K562 (cell line): ENCODE measurements at regions not wholly inside any gene's neighbourhood (a gene's known extent, or its start where the extent isn't known, plus 50 kb on each side); places are given as distances from the start of the nearest gene placed in this dataset.

Source experiments
- ATAC-seq: fragments of 200-7000 bp; cut with Tn5 transposase; 3 replicates; pipeline ENCODE4 v1.9.1; 2020; ENCODE audit warnings: moderate library complexity
- BruUV-seq: library from RNA; stranded (reverse); fragments of 400-500 nt; replicated peaks from 2 replicates; lab custom pipeline; 2021; lab: Mats Ljungman, UMichigan
- CTCF ChIA-PET: fragments of 300-600 bp; formaldehyde crosslinking; extraction: SDS; loops from one replicate; lab custom pipeline; 2021; ENCODE audit warnings: low intra/inter-chr PET ratio; lab: Yijun Ruan, JAX
- POLR2A ChIA-PET: fragments of 300-600, 350-650 bp; sonication (Branson Sonifier 250); formaldehyde crosslinking; extraction: SDS; loops from one replicate; lab custom pipeline; 2021; ENCODE audit warnings: antibody characterized with exemption, inconsistent platforms; lab: Yijun Ruan, JAX
- DNase-seq, 4 experiments: peaks; one replicate each; pipeline versions ENCODE4 v3.0.0 to v3.0.0-alpha.2; 2011 to 2018; ENCODE audit warnings: low spot score in 3 of 4, mixed read lengths in 3 of 4; ENCODE audit errors: extremely low read depth in 1 of 4
- FAIRE-seq: peaks from 2 replicates; lab custom pipeline; 2011; peaks lifted over from hg19 to GRCh38; lab: Jason Lieb, UNC
- H2AFZ ChIP-seq: 2 replicates; pipeline ENCODE4 v1.6.0; 2011; ENCODE audit warnings: low read depth, low read length, control low read depth, inconsistent platforms
- H3K27ac ChIP-seq: fragments of 200-600 bp; 3 replicates; pipeline ENCODE4 v1.8.0; 2011; ENCODE audit warnings: low read depth, mild to moderate bottlenecking, control low read depth, inconsistent platforms, low read length, moderate library complexity, mixed read lengths; ENCODE audit errors: extremely low read depth
- H3K27me3 ChIP-seq, 2 experiments: fragments of 300-600 bp in 1 of 2; 2 replicates in 1 of 2; 3 replicates in 1 of 2; pipeline versions ENCODE4 v1.6.0 to v1.8.0; 2011; ENCODE audit warnings: inconsistent platforms in 2 of 2, low read length in 2 of 2, mild to moderate bottlenecking in 1 of 2, mixed read lengths in 1 of 2, moderate library complexity in 1 of 2; ENCODE audit not compliant: control insufficient read depth in 2 of 2, insufficient read depth in 2 of 2
- H3K36me3 ChIP-seq: fragments of 300-600 bp; 3 replicates; pipeline ENCODE4 v1.8.0; 2011; ENCODE audit warnings: mild to moderate bottlenecking, low read length, inconsistent platforms; ENCODE audit not compliant: control insufficient read depth, insufficient read depth
- H3K4me1 ChIP-seq, 2 experiments: fragments of 200-600 bp in 1 of 2; replicated peaks in 1 of 2; 2 replicates in 1 of 2; 3 replicates in 1 of 2; pipeline versions ENCODE4 v1.5.1 to v1.8.0; 2011; ENCODE audit warnings: inconsistent platforms in 2 of 2, low read length in 2 of 2, mild to moderate bottlenecking in 1 of 2, mixed read lengths in 1 of 2, moderate library complexity in 1 of 2; ENCODE audit not compliant: control insufficient read depth in 2 of 2, insufficient read depth in 2 of 2
- H3K4me2 ChIP-seq: 2 replicates; pipeline ENCODE4 v1.6.1; 2011; ENCODE audit warnings: low read length, control low read depth, inconsistent platforms, mixed read lengths; ENCODE audit not compliant: insufficient read depth
- H3K4me3 ChIP-seq: fragments of 200-600 bp; sonication (generic), shearing (Covaris generic); 2 replicates; pipeline ENCODE4 v1.5.1; 2016; ENCODE audit warnings: control low read depth, inconsistent platforms
- H3K79me2 ChIP-seq: fragments of 200-600 bp; 3 replicates; pipeline ENCODE4 v1.8.0; 2011; ENCODE audit warnings: low read length, inconsistent platforms; ENCODE audit not compliant: control insufficient read depth, insufficient read depth
- H3K9ac ChIP-seq, 2 experiments: 2 replicates each; pipeline versions ENCODE4 v1.6.0 to v1.6.1; 2011; ENCODE audit warnings: low read depth in 2 of 2, low read length in 2 of 2, control low read depth in 1 of 2, inconsistent platforms in 1 of 2, mild to moderate bottlenecking in 1 of 2, mixed read lengths in 1 of 2; ENCODE audit not compliant: insufficient read depth in 1 of 2
- H3K9me1 ChIP-seq: one replicate; pipeline ENCODE4 v1.6.0; 2011; ENCODE audit warnings: inconsistent platforms, mild to moderate bottlenecking, low read length, moderate library complexity; ENCODE audit not compliant: control insufficient read depth, insufficient read depth
- H3K9me3 ChIP-seq: replicated peaks from 2 replicates; pipeline ENCODE4 v1.5.1; 2011; ENCODE audit warnings: low read depth, low read length, inconsistent platforms; ENCODE audit not compliant: control insufficient read depth, insufficient read depth
- H4K20me1 ChIP-seq: replicated peaks from 2 replicates; pipeline ENCODE4 v1.6.1; 2011; ENCODE audit warnings: low read length, inconsistent platforms, mixed read lengths; ENCODE audit not compliant: control insufficient read depth, insufficient read depth
- CBX2 ChIP-seq: fragments of 200-600 bp; sonication (generic); IDR thresholded peaks from one replicate; pipeline ENCODE4 v1.6.1; 2012; ENCODE audit warnings: mild to moderate bottlenecking, low read length, inconsistent platforms; ENCODE audit not compliant: insufficient read depth, poor library complexity, severe bottlenecking
- HOXB6 ChIP-seq: fragments of 250-450 bp; sonication (Bioruptor Pico); IDR thresholded peaks from 2 replicates; pipeline ENCODE4 v1.5.1; 2022; ENCODE audit warnings: mild to moderate bottlenecking, borderline replicate concordance
- KDM2B ChIP-seq: fragments of 250-450 bp; sonication (Bioruptor Pico); IDR thresholded peaks from 2 replicates; pipeline ENCODE4 v1.8.0; 2021; ENCODE audit warnings: mild to moderate bottlenecking, moderate library complexity
- KLF16 ChIP-seq: IDR thresholded peaks from 2 replicates; pipeline ENCODE4 v1.6.1; 2016; ENCODE audit warnings: antibody characterized with exemption
- SNRNP70 ChIP-seq: fragments of 200-400 bp; formaldehyde crosslinking; optimal IDR thresholded peaks from 2 replicates; pipeline ENCODE3; 2017; ENCODE audit warnings: low read depth, low read length
- ZBTB17 ChIP-seq: fragments of 450-650 bp; formaldehyde crosslinking; IDR thresholded peaks from 2 replicates; pipeline ENCODE4 v1.4.0; 2020; ENCODE audit warnings: mild to moderate bottlenecking
- ZSCAN29 ChIP-seq: fragments of 450-650 bp; IDR thresholded peaks from 2 replicates; pipeline ENCODE4 v1.6.1; 2017
- WGBS: fragments of 100-300 bp; shearing (Covaris generic); methylation state at CpG from one replicate; pipeline ENCODE4 v1.1.6; 2016; ENCODE audit warnings: low coverage, mixed read lengths; ENCODE audit not compliant: insufficient coverage; ENCODE audit errors: missing lambda C conversion rate; 5-methylcytosine and 5-hydroxymethylcytosine counted together
- in situ Hi-C: fragments of 300-500 bp; cut with MboI; formaldehyde crosslinking; loops from 4 replicates; pipeline ENCODE4 v1.15.0; 2018; ENCODE audit warnings: inconsistent platforms, mixed read lengths
- intact Hi-C: fragments of 100-400 bp; cut with micrococcal nuclease; formaldehyde crosslinking; loops from 2 replicates; pipeline ENCODE4 v1.14.2; 2022
- TF ChIP-seq, protein P1 (sequence below): fragments of 250-450 bp; sonication (Bioruptor Pico); IDR thresholded peaks from 2 replicates; pipeline ENCODE4 v1.8.0; 2022; ENCODE audit warnings: moderate library complexity, mild to moderate bottlenecking, inconsistent platforms
- TF ChIP-seq, protein P2 (sequence below): fragments of 250-450 bp; sonication (Bioruptor Pico); IDR thresholded peaks from 2 replicates; pipeline ENCODE4 v1.4.0; 2020
- TF ChIP-seq, protein P3 (sequence below): sonication (generic); formaldehyde crosslinking; IDR thresholded peaks from 2 replicates; pipeline ENCODE4 v1.8.1; 2023; ENCODE audit warnings: missing genetic modification reagents, mild to moderate bottlenecking, borderline replicate concordance
- TF ChIP-seq, protein P4 (sequence below): fragments of 450-650 bp; formaldehyde crosslinking; IDR thresholded peaks from 2 replicates; pipeline ENCODE4 v1.4.0; 2020; ENCODE audit warnings: mild to moderate bottlenecking, moderate library complexity
- TF ChIP-seq, protein P5 (sequence below): sonication (generic); formaldehyde crosslinking; IDR thresholded peaks from 2 replicates; pipeline ENCODE4 v1.8.0; 2022; ENCODE audit warnings: missing genetic modification reagents, mild to moderate bottlenecking, moderate library complexity, borderline replicate concordance

DNA sequence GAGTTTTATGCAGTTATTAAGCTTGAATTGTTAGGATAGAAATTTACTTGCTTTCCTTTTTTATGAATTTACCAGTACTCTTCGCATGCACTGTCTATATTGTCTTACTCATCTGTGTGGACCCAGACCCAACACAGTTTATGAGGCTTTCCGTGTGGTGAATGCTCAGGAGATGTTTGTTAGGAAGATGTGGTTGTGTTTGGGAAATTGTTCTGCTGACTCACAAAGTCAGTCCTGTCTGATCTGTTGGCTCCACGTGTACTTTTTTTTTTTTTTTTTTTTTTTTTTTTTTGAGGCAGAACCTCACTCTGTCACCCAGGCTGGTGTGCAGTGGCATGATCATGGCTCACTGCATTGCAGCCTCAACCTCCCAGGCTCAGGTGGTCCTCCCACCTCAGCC is 532.5 kb downstream of the LMO7 start (continued):
- TF ChIP-seq, protein P1, sequence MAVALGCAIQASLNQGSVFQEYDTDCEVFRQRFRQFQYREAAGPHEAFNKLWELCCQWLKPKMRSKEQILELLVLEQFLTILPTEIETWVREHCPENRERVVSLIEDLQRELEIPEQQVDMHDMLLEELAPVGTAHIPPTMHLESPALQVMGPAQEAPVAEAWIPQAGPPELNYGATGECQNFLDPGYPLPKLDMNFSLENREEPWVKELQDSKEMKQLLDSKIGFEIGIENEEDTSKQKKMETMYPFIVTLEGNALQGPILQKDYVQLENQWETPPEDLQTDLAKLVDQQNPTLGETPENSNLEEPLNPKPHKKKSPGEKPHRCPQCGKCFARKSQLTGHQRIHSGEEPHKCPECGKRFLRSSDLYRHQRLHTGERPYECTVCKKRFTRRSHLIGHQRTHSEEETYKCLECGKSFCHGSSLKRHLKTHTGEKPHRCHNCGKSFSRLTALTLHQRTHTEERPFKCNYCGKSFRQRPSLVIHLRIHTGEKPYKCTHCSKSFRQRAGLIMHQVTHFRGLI (CRISPR knock-in tag), result no peak
- TF ChIP-seq, protein P2, sequence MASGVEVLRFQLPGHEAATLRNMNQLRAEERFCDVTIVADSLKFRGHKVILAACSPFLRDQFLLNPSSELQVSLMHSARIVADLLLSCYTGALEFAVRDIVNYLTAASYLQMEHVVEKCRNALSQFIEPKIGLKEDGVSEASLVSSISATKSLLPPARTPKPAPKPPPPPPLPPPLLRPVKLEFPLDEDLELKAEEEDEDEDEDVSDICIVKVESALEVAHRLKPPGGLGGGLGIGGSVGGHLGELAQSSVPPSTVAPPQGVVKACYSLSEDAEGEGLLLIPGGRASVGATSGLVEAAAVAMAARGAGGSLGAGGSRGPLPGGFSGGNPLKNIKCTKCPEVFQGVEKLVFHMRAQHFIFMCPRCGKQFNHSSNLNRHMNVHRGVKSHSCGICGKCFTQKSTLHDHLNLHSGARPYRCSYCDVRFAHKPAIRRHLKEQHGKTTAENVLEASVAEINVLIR (CRISPR knock-in tag), result no peak
- TF ChIP-seq KLF16 (no peak), SNRNP70 (no peak)

DNA sequence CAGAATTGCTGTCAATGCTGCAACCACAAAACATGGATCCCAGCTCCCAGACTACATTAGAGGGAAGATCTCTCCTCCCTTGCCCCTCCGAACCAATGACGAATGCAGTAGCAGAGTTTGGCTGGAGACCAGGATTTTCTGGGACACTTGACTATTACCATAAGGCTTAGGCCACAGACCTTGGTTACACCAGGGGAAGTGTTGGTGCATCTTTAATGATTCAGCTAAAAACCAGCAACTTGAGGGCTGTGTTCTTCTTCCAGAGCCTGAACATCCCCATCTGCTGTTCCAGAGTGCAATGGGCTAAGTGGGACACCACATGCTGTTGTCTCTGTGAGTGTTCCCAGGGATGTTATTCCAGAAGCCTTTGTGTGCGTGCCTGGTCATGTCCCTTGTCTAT is 528.2 kb downstream of the LMO7 start:
- no peak overlapping the region for H3K9ac ChIP-seq
- CTCF ChIA-PET, result no interaction called here
- POLR2A ChIA-PET, result no interaction called here
- intact Hi-C loops, result loop anchor here (10.0 kb wide), 1 partner anchor 289 kb away; no protein-coding TSS in a partner anchor
- no peaks in the 10 kb centered on the region for H3K4me1 ChIP-seq
- no peak overlapping the region for H3K4me3 ChIP-seq
- FAIRE-seq (no peak), ATAC-seq (no peak), DNase-seq (no peak)
- 0% methylated on average over 3 of the region's 3 CpGs for WGBS
- H3K36me3 ChIP-seq, result no peaks in the 10 kb centered on the region
- no peaks in the 10 kb centered on the region for H3K9me3 ChIP-seq
- in situ Hi-C loops, result no loop called here
- H3K27me3 ChIP-seq, result no peaks in the 10 kb centered on the region
- no peaks in the 10 kb centered on the region for H3K9me1 ChIP-seq
- no peaks in the 10 kb centered on the region for H4K20me1 ChIP-seq
- no TSS peak for BruUV-seq
- no peak overlapping the region for H2AFZ ChIP-seq
- no peak overlapping the region for H3K27ac ChIP-seq
- H3K4me2 ChIP-seq, result no peak overlapping the region
- H3K79me2 ChIP-seq, result no peaks in the 10 kb centered on the region
- TF ChIP-seq, protein P3, sequence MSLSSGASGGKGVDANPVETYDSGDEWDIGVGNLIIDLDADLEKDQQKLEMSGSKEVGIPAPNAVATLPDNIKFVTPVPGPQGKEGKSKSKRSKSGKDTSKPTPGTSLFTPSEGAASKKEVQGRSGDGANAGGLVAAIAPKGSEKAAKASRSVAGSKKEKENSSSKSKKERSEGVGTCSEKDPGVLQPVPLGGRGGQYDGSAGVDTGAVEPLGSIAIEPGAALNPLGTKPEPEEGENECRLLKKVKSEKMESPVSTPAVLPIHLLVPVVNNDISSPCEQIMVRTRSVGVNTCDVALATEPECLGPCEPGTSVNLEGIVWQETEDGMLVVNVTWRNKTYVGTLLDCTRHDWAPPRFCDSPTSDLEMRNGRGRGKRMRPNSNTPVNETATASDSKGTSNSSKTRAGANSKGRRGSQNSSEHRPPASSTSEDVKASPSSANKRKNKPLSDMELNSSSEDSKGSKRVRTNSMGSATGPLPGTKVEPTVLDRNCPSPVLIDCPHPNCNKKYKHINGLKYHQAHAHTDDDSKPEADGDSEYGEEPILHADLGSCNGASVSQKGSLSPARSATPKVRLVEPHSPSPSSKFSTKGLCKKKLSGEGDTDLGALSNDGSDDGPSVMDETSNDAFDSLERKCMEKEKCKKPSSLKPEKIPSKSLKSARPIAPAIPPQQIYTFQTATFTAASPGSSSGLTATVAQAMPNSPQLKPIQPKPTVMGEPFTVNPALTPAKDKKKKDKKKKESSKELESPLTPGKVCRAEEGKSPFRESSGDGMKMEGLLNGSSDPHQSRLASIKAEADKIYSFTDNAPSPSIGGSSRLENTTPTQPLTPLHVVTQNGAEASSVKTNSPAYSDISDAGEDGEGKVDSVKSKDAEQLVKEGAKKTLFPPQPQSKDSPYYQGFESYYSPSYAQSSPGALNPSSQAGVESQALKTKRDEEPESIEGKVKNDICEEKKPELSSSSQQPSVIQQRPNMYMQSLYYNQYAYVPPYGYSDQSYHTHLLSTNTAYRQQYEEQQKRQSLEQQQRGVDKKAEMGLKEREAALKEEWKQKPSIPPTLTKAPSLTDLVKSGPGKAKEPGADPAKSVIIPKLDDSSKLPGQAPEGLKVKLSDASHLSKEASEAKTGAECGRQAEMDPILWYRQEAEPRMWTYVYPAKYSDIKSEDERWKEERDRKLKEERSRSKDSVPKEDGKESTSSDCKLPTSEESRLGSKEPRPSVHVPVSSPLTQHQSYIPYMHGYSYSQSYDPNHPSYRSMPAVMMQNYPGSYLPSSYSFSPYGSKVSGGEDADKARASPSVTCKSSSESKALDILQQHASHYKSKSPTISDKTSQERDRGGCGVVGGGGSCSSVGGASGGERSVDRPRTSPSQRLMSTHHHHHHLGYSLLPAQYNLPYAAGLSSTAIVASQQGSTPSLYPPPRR, result no peak
- TF ChIP-seq KDM2B (no peak), ZSCAN29 (no peak), ZBTB17 (CRISPR knock-in tag) (no peak), HOXB6 (no peak), CBX2 (no peak)
- TF ChIP-seq, protein P4, sequence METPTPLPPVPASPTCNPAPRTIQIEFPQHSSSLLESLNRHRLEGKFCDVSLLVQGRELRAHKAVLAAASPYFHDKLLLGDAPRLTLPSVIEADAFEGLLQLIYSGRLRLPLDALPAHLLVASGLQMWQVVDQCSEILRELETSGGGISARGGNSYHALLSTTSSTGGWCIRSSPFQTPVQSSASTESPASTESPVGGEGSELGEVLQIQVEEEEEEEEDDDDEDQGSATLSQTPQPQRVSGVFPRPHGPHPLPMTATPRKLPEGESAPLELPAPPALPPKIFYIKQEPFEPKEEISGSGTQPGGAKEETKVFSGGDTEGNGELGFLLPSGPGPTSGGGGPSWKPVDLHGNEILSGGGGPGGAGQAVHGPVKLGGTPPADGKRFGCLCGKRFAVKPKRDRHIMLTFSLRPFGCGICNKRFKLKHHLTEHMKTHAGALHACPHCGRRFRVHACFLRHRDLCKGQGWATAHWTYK (CRISPR knock-in tag), result no peak
- TF ChIP-seq, protein P5, sequence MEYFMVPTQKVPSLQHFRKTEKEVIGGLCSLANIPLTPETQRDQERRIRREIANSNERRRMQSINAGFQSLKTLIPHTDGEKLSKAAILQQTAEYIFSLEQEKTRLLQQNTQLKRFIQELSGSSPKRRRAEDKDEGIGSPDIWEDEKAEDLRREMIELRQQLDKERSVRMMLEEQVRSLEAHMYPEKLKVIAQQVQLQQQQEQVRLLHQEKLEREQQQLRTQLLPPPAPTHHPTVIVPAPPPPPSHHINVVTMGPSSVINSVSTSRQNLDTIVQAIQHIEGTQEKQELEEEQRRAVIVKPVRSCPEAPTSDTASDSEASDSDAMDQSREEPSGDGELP (CRISPR knock-in tag), result no peak
